Fibroblast of lung (primary cell): ENCODE measurements at regions not wholly inside any gene's neighbourhood (a gene's known extent, or its start where the extent isn't known, plus 50 kb on each side); places are given as distances from the start of the nearest gene placed in this dataset.

Experiments
- DNase-seq, 2 donors: peaks; one replicate each; pipeline versions ENCODE4 v3.0.0 to v3.0.0-alpha.2; 2010; ENCODE audit warnings: low read depth in 2 of 2
- H2AFZ ChIP-seq: 2 replicates; pipeline ENCODE4 v1.5.1; 2012; ENCODE audit warnings: low read length, control low read depth, inconsistent platforms
- H3K27ac ChIP-seq: 2 replicates; pipeline ENCODE4 v1.5.1; 2011; ENCODE audit warnings: low read length, control low read depth; ENCODE audit not compliant: insufficient read depth
- H3K27me3 ChIP-seq: 2 replicates; pipeline ENCODE4 v1.5.1; 2011; ENCODE audit warnings: mild to moderate bottlenecking, low read length; ENCODE audit not compliant: control insufficient read depth, insufficient read depth
- H3K36me3 ChIP-seq: 2 replicates; pipeline ENCODE4 v1.5.1; 2011; ENCODE audit warnings: low read length; ENCODE audit not compliant: control insufficient read depth, insufficient read depth
- H3K4me1 ChIP-seq: 2 replicates; pipeline ENCODE4 v1.5.1; 2011; ENCODE audit warnings: low read length; ENCODE audit not compliant: control insufficient read depth, insufficient read depth; ENCODE audit errors: extremely low read depth
- H3K4me2 ChIP-seq: 2 replicates; pipeline ENCODE4 v1.5.1; 2011; ENCODE audit warnings: low read length, control low read depth; ENCODE audit not compliant: insufficient read depth; ENCODE audit errors: extremely low read depth
- H3K4me3 ChIP-seq, 4 experiments: fragments of 200-600 bp in 1 of 4; sonication (generic) in 1 of 4; replicated peaks in 1 of 4; 2 replicates each; pipeline ENCODE4 v1.5.1; 2011 to 2016; ENCODE audit warnings: low read length in 4 of 4, low read depth in 3 of 4, mild to moderate bottlenecking in 3 of 4, control low read depth in 2 of 4, inconsistent platforms in 1 of 4, mixed read lengths in 1 of 4; ENCODE audit not compliant: insufficient read depth in 1 of 4; ENCODE audit errors: control extremely low read depth in 1 of 4
- H3K79me2 ChIP-seq: 2 replicates; pipeline ENCODE4 v1.5.1; 2012; ENCODE audit warnings: mild to moderate bottlenecking, low read length, inconsistent platforms; ENCODE audit not compliant: control insufficient read depth, insufficient read depth
- H3K9ac ChIP-seq: 2 replicates; pipeline ENCODE4 v1.5.1; 2011; ENCODE audit warnings: mild to moderate bottlenecking, low read length, control low read depth; ENCODE audit not compliant: insufficient read depth
- H3K9me3 ChIP-seq: 2 replicates; pipeline ENCODE4 v1.5.1; 2012; ENCODE audit warnings: low read depth, low read length; ENCODE audit not compliant: control insufficient read depth, insufficient read depth
- H4K20me1 ChIP-seq: 2 replicates; pipeline ENCODE4 v1.5.1; 2011; ENCODE audit warnings: low read length; ENCODE audit not compliant: control insufficient read depth, insufficient read depth; ENCODE audit errors: extremely low read depth
- CTCF ChIP-seq, 2 donors: IDR thresholded peaks in 1 of 2; conservative IDR thresholded peaks in 1 of 2; 1 replicate in 1 of 2; 2 replicates in 1 of 2; pipeline ENCODE4 v1.5.1; 2011 to 2012; ENCODE audit warnings: low read length in 2 of 2, control low read depth in 1 of 2, inconsistent platforms in 1 of 2, low read depth in 1 of 2, mild to moderate bottlenecking in 1 of 2
- EZH2 ChIP-seq: IDR thresholded peaks from 2 replicates; pipeline ENCODE4 v1.5.1; 2012; ENCODE audit warnings: low read length, control low read depth, mild to moderate bottlenecking; ENCODE audit errors: missing control alignments

- Histone ChIP-seq H3K4me2 (no peak overlapping the region), H3K4me1 (no peaks in the 10 kb centered on the region), H3K4me3 (no peak overlapping the region), H3K27ac (no peak overlapping the region), H3K36me3 (no peaks in the 10 kb centered on the region), H2AFZ (no peak overlapping the region), H3K9ac (no peak overlapping the region), H3K27me3 (no peaks in the 10 kb centered on the region), H4K20me1 (no peaks in the 10 kb centered on the region), H3K79me2 (no peaks in the 10 kb centered on the region), H3K9me3 (no peaks in the 10 kb centered on the region)
- TF ChIP-seq EZH2: no peak
- TF ChIP-seq CTCF (conservative IDR thresholded peaks at IDR 0.05 in 1 of 2, IDR thresholded peaks at IDR 0.05 in 1 of 2; ENCODE audit: low read depth in 1 of 2, low read length in 2 of 2): no peak
- no peak for DNase-seq
Observed at GRCh38 chr6:81382852-81383251, 369.6 kb downstream of the TENT5A start.

GRCh38 chr6:81381382-81381916, 371.0 kb downstream of the TENT5A start:
- H3K4me2 ChIP-seq: no peak overlapping the region
- no peaks in the 10 kb centered on the region for H3K9me3 ChIP-seq
- no peak overlapping the region for H3K4me3 ChIP-seq
- DNase-seq: no peak
- H3K36me3 ChIP-seq: no peaks in the 10 kb centered on the region
- H3K27me3 ChIP-seq: no peaks in the 10 kb centered on the region
- no peaks in the 10 kb centered on the region for H4K20me1 ChIP-seq
- no peaks in the 10 kb centered on the region for H3K79me2 ChIP-seq
- no peak overlapping the region for H3K9ac ChIP-seq
- no peak overlapping the region for H2AFZ ChIP-seq
- H3K27ac ChIP-seq: no peak overlapping the region
- no peak for TF ChIP-seq EZH2
- no peak for TF ChIP-seq CTCF (conservative IDR thresholded peaks at IDR 0.05 in 1 of 2, IDR thresholded peaks at IDR 0.05 in 1 of 2; ENCODE audit: low read depth in 1 of 2, low read length in 2 of 2)
- H3K4me1 ChIP-seq: no peaks in the 10 kb centered on the region

DNA sequence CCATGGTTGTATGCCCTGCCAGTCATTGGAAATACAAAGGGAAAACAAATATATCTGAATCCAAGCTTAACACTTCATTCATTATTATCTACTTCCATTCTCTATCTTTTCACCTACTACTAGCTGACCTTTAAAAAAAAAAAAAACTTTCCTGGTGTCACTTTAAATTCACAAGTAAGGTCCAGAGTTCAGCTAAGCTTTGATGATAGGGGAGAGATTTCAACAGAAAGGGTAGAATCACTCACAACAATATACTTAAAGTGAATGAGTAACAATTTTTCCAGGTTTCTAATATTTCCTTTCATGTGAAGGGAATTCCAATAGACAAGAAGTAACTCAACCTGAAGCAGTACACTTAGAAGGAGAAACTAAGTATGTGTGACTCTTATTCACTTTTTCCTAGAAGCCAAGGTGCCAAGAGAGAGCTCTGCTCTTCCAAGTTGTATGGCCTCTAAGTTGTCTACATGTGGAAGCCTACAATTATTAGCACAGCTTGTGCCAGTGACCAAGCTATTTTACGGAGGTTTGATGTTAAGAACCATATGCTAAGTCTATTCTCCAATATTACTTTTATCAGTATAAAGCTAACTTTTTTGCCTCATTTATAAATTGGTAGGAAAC, 371.7 kb downstream of the TENT5A start:
- Histone ChIP-seq H3K27me3 (no peaks in the 10 kb centered on the region), H3K4me3 (no peak overlapping the region), H2AFZ (no peak overlapping the region), H4K20me1 (no peaks in the 10 kb centered on the region), H3K36me3 (no peaks in the 10 kb centered on the region), H3K4me1 (no peaks in the 10 kb centered on the region), H3K9me3 (no peaks in the 10 kb centered on the region), H3K4me2 (no peak overlapping the region), H3K79me2 (no peaks in the 10 kb centered on the region), H3K9ac (no peak overlapping the region), H3K27ac (no peak overlapping the region)
- TF ChIP-seq CTCF (conservative IDR thresholded peaks at IDR 0.05 in 1 of 2, IDR thresholded peaks at IDR 0.05 in 1 of 2; ENCODE audit: low read depth in 1 of 2, low read length in 2 of 2) (no peak), EZH2 (no peak)
- DNase-seq: no peak
